ENCODE measurements at regions not wholly inside any gene's neighbourhood (a gene's known extent, or its start where the extent isn't known, plus 50 kb on each side); places are given as distances from the start of the nearest gene placed in this dataset.

DNA sequence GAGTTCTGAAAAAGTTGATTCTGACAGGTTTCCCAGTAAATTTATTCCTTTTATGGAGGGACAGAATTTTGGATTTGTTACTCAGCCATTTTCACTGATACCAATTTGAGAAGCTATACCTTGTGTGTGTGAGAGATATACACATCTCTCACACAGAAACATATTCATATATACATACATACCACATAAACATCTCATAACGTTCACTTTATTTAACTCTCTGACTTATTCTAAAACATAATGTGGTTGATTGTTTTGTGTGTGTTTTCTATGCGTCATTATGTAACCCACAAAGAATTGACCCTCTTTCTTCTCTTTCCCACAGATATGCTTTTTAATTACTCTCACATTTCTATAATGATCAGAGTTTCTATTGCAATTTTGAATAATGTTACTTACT, 570.8 kb upstream of the TLE4 start:
- TF ChIP-seq CTCF (IDR thresholded peaks at IDR 0.05; ENCODE audit: insufficient read depth, missing control alignments) = no peak
- no peak for FAIRE-seq

DNA sequence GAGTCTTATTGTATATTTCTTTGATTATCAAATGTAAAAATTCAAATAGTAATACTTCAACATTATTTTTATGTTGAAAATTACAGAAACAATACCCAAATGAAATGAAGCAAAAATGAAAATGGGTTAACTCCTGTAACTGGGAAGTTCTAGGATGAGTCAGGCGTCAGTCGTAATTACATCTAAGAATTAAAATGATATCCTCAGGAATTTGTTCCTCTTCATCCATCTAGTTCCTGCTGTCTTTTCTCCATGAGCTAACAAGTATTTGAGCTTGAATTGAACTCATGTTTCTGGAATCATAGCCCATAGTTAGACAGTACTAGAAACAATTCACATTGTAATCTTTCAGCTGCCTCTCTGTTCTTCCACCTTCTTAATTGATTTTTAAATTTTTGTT, 568.3 kb upstream of the TLE4 start:
- no peak for DNase-seq (ENCODE audit: insufficient read length, low spot score)
- TF ChIP-seq CTCF (IDR thresholded peaks at IDR 0.05; ENCODE audit: insufficient read depth, missing control alignments) = no peak
- no peak for FAIRE-seq

More for the DNA sequence above, 570.8 kb upstream of the TLE4 start:
- DNase-seq (ENCODE audit: insufficient read length, low spot score) = no peak

GRCh38 chr9:79004032-79004431, 567.7 kb upstream of the TLE4 start:
- no peak for TF ChIP-seq CTCF (IDR thresholded peaks at IDR 0.05; ENCODE audit: insufficient read depth, missing control alignments)
- no peak for FAIRE-seq

DNA sequence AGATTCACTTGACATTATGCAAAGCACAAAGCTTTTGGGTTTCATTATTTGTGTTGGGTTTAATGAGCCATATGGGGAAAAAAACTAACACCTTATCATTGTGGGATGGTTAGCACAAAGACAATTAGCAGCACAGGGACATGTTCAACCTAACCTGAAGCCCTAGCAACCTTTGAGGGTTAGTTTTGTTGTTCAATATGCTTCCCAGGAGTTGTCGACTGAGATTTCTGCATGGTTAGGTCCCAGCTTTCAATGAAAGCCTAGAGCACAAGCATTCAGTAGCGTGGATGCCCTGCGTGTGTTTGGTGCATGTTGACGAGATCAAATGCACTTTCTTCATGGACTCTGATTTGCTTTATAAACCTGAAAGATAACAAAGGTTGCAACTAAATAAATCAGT, 565.2 kb upstream of the TLE4 start:
- no peak for TF ChIP-seq CTCF (IDR thresholded peaks at IDR 0.05; ENCODE audit: insufficient read depth, missing control alignments)
- no peak for FAIRE-seq

More at GRCh38 chr9:79004032-79004431, 567.7 kb upstream of the TLE4 start:
- DNase-seq (ENCODE audit: insufficient read length, low spot score) = no peak

DNA sequence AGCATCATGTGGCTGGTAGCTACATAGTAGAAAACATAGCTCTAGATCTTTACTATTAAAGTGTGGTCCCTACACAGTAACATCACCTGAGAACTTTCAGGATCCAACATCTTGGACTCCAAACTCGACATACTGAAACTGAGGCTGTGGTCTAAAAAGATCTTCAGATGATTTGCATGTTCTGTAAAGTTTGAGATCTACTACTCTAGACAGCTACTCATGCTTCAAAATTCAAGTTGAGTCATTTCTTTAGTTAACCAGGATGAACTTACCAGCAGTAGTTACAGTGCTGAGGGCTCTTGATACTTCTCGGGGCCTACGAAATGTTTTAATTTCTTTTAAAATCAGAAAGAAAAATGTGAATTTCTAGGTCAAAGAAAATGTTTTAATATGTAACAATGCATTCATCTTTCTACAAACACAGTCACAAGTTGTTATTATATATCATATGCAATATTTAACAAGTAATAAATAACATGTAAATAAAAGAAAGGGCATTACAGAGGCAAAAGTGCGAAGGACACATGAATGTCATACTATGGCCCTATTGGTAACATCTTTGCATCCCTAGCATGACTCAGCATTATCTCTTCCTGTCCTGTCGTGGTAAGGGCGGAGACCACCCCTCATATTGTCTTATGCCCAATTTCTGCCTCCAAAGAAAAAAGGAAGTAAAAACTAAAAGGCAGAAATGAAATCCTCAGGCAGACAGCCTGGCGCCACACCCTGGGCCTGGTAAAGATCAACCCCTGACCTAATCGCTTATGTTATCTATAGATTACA, 563.9 kb upstream of the TLE4 start:
- FAIRE-seq (no peak), DNase-seq (ENCODE audit: insufficient read length, low spot score) (no peak)

More for the DNA sequence above, 565.2 kb upstream of the TLE4 start:
- DNase-seq (ENCODE audit: insufficient read length, low spot score) = no peak

GRCh38 chr9:79008916-79009315, 562.8 kb upstream of the TLE4 start:
- DNase-seq (ENCODE audit: insufficient read length, low spot score) (no peak), FAIRE-seq (no peak)
- TF ChIP-seq CTCF (IDR thresholded peaks at IDR 0.05; ENCODE audit: insufficient read depth, missing control alignments) = no peak

More for the DNA sequence above, 563.9 kb upstream of the TLE4 start:
- TF ChIP-seq CTCF (IDR thresholded peaks at IDR 0.05; ENCODE audit: insufficient read depth, missing control alignments) = no peak

GRCh38 chr9:79011461-79011860, 560.3 kb upstream of the TLE4 start:
- FAIRE-seq (no peak), DNase-seq (ENCODE audit: insufficient read length, low spot score) (no peak)
- TF ChIP-seq CTCF (IDR thresholded peaks at IDR 0.05; ENCODE audit: insufficient read depth, missing control alignments) = no peak

Measured in D721Med (cell line).